ENCODE measurements at regions not wholly inside any gene's neighbourhood (a gene's known extent, or its start where the extent isn't known, plus 50 kb on each side); places are given as distances from the start of the nearest gene placed in this dataset.
"Not testable (repeated sequence)": the region's sequence is repeated elsewhere in the genome, so short reads cannot be mapped to it uniquely, and the experiment has no call there.

- DNase-seq (ENCODE audit: low read depth) = not testable (repeated sequence)
Measured at GRCh38 chrX:124181515-124181914, 150.9 kb upstream of the TEX13D start.

GRCh38 chrX:124190440-124190839, 142.0 kb upstream of the TEX13D start:
- no peak for DNase-seq (ENCODE audit: low read depth)

DNA sequence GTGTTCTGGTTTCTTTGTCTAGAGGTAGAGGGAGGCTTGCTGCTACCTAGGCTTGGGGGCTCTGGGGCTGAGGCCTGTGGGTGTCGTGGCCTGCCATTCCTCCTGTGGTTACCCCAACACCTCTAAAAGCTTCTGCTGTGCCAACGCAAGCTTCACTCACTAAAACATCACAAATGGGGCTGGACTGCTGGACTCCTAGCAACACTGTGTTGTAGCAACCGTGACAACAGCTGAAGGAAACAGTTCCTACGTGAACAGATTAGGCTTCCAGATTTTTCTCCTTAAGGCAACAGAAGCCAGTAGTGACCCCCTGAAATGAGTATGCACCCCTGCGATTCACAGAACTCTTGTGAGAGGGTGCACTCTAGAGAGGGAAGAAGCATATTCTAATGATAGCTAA, 138.3 kb upstream of the TEX13D start:
- DNase-seq (ENCODE audit: low read depth) = no peak

DNA sequence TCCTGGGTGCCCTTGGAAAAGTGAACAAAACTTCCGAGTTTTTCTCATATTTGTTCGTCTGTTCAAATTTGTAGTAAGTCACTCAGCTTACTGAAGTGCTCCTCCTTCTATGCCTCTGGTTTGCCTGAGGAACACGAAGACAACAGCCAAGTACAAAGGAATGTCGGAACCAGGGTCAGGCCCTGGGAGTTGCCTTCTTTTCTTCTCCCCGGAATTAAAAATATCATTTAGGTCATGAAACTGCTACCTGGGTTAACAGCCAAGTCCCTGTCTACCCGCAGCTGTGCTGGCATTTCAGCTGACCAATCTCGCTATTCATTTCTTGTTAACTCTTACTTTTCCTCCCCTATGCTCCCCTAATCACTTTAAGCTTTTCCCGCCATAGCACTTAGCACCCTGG, 137.6 kb upstream of the TEX13D start:
- DNase-seq (ENCODE audit: low read depth) = no peak

GRCh38 chrX:124203311-124203710, 129.1 kb upstream of the TEX13D start:
- DNase-seq (ENCODE audit: low read depth) = no peak

DNA sequence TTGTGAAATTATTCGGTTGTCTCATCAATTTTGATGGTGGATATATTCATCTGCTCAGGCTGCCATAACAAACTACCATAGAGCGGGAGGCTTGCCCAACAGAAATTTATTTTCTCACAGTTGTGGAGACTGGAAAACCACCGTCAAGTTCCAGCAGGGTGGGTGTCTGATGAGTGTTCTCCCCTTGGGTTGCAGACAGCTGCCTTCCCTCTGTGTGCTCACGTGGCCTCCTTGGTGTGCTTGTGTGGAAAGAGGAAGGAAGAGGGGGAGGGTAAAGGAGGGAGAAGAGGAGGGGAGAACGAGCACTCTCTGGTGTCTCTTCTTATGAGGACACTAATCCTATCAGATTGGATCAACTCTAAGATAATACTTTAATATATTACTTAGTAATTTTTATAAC, 123.8 kb upstream of the TEX13D start:
- no peak for DNase-seq (ENCODE audit: low read depth)

- DNase-seq (ENCODE audit: low read depth) = no peak
Measured at GRCh38 chrX:124209792-124210576, 122.5 kb upstream of the TEX13D start.

DNA sequence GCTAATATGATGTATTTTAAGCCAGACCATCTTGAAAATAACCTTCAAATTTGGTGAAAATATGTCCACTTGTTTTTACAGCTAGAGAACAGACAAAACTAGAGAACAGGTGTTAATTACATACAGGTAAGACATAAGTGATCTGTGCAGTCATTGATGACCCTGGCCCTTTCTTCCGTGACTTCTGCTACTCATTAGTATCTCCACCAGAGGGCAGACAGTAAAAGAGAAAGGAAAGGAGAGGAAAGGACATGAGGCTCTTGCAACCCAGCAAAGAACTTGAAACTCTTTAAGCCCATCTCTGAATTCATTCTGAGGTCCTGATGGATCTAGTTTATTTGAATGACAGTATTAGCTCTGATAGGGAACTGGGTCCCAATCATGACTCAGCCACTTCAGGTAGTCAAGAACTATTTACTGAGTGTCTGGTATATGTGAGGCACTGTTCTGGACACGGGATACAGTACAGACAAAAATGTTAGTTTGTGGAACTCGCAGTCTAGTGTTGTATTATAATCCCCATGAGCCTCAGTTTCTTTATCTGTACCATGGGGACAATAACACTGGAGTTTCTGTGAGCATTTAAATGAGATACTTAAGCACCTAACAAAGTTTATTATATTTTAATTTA, 121.0 kb upstream of the TEX13D start:
- DNase-seq (ENCODE audit: low read depth) = no peak

DNA sequence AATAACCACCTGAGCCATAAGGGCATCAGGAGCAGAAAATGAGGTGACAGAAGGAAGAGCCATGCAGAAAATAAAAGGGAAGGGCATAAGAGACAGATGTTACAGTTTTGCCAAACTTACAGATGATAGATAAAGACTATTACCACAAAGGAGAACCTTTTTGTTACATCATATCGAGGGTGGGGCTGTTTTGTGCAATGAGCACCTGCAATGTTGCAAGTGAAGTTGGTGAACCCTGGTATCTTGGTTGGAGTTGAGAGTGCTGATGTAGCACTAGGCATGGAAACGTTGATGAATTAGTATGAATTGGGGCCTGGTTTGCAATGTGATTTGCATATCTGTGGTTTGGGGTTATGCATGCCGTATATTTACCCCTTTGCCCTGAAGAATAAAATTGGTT, 119.8 kb upstream of the TEX13D start:
- DNase-seq (ENCODE audit: low read depth) = no peak

DNA sequence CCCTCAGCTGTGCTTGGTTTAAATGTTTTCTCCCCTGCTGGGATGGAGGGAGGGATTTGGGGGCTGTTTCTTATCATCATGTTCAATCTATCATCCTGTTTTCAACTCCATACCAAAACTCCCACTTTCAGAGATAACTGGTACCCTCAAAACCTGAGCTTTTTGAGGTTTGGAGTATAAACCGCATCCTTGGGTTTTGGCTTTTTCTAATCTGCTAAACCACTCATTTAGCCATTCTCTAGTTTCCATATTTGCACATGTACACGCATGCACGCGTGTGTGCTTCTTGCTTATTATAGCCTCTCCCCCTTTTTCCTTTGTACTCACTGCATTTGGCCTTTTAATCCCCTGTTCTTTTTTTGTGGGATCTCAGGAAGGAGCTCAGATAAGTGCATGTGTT, 116.7 kb upstream of the TEX13D start:
- no peak for DNase-seq (ENCODE audit: low read depth)

- DNase-seq (ENCODE audit: low read depth) = no peak
Measured at GRCh38 chrX:124216396-124217115, 115.9 kb upstream of the TEX13D start.

- no peak for DNase-seq (ENCODE audit: low read depth)
Measured at GRCh38 chrX:124217304-124218251, 114.9 kb upstream of the TEX13D start.

- no peak for DNase-seq (ENCODE audit: low read depth)
Measured at GRCh38 chrX:124223524-124223923, 108.9 kb upstream of the TEX13D start.

GRCh38 chrX:124224528-124224927, 107.9 kb upstream of the TEX13D start:
- no peak for DNase-seq (ENCODE audit: low read depth)

DNA sequence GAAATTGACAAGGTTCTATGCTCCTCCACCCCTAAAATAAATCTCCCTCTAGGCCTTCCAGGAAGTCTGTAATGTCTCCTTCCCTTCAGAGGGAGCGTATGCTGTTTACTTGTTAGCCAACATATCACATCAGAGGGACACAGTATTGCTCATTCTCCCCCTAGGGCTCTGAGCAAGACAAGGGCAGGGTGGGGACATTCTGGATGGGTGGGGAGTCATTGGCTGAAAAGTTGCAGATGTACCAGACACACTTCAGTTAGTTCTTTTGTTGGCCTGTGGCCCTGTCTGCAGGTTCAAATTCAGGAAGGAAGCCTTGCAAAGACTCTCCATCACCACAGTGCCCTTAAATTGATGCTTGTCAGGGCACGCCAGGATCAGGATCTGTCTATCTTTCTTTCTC, 106.3 kb upstream of the TEX13D start:
- DNase-seq (ENCODE audit: low read depth) = no peak

GRCh38 chrX:124228849-124229248, 103.6 kb upstream of the TEX13D start:
- DNase-seq (ENCODE audit: low read depth) = no peak

GRCh38 chrX:124229374-124229773, 103.1 kb upstream of the TEX13D start:
- DNase-seq (ENCODE audit: low read depth) = no peak

- DNase-seq (ENCODE audit: low read depth) = no peak
Measured at GRCh38 chrX:124230655-124231450, 101.6 kb upstream of the TEX13D start.

- DNase-seq (ENCODE audit: low read depth) = no peak
Measured at GRCh38 chrX:124231451-124231759, 101.1 kb upstream of the TEX13D start.

DNA sequence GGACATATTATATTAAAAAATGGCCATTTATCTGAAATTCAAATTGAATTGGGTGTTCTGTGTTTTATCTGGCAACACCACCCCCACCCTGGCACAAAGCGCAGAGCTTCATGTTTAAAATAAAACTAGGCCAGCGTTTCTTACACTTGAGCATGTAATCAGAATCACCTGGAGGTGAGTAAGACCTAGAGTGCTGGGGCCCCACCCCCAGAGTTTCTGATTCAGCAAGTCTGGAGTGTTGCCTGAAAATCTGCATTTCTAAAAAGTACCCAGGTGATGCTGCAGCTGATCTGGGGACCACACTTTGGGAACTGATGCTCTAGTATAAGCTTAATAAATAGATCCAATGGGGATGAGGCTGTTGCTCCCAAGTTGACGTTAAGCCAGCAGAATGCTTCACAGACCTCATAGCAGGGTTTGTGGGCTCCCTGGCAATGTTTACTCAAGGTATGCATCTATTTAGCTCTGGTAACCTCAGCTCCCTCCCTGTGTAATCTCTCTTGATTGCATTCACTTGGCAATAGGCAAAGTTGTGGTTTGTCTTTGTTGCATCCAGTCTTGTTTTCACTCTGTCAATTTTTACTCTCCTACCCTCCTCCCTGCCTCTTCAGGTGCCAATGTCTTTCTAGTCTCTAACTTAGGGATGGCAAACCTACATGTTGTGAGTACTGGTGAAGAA, 99.8 kb upstream of the TEX13D start:
- DNase-seq (ENCODE audit: low read depth) = no peak

GRCh38 chrX:124234348-124234747, 98.1 kb upstream of the TEX13D start:
- DNase-seq (ENCODE audit: low read depth) = no peak
